Posterior cingulate gyrus (tissue), 11 donors: ENCODE measurements at regions not wholly inside any gene's neighbourhood (a gene's known extent, or its start where the extent isn't known, plus 50 kb on each side); places are given as distances from the start of the nearest gene placed in this dataset.
"Not testable (repeated sequence)": the region's sequence is repeated elsewhere in the genome, so short reads cannot be mapped to it uniquely, and the experiment has no call there.

Experiments used
- DNase-seq, 10 donors: peaks; one replicate each; pipeline versions ENCODE4 v3.0.0 to v3.0.0-alpha.2; 2020 to 2021; ENCODE audit warnings: mixed read lengths in 3 of 10
- intact Hi-C: fragments of 100-400 bp; cut with DNase I; formaldehyde crosslinking; loops from one replicate; pipeline ENCODE4 v1.15.1; 2023

GRCh38 chr11:101299210-101299609 lies 169.6 kb upstream of the PGR start:
- intact Hi-C loops: no loop called here
- no peak for DNase-seq

- intact Hi-C loops: no loop called here
- DNase-seq: no peak
Measured at GRCh38 chr11:101296896-101297295, 167.3 kb upstream of the PGR start.

- intact Hi-C loops: no loop called here
- DNase-seq: no peak
Measured at GRCh38 chr11:101292661-101293240, 163.1 kb upstream of the PGR start.

- no peak for DNase-seq
- intact Hi-C loops: no loop called here
Measured at GRCh38 chr11:101291279-101291678, 161.7 kb upstream of the PGR start.

GRCh38 chr11:101288392-101288791 lies 158.8 kb upstream of the PGR start:
- no peak for DNase-seq
- intact Hi-C loops: no loop called here

- intact Hi-C loops: no loop called here
- DNase-seq: no peak
Measured at GRCh38 chr11:101279728-101280127, 150.1 kb upstream of the PGR start.

- no peak for DNase-seq
Measured at GRCh38 chr11:101278286-101278685, 148.7 kb upstream of the PGR start.

GRCh38 chr11:101277036-101277435 lies 147.4 kb upstream of the PGR start:
- intact Hi-C loops: no loop called here
- DNase-seq: no peak

More at GRCh38 chr11:101278286-101278685, 148.7 kb upstream of the PGR start:
- intact Hi-C loops: no loop called here

GRCh38 chr11:101269990-101270660 lies 140.5 kb upstream of the PGR start:
- intact Hi-C loops: no loop called here
- no peak for DNase-seq

GRCh38 chr11:101269390-101269789 lies 139.8 kb upstream of the PGR start:
- peak in 1 of 10 donors; percentile 55 for DNase-seq
- intact Hi-C loops: no loop called here

- intact Hi-C loops: no loop called here
- no peak for DNase-seq
Measured at GRCh38 chr11:101267654-101268053, 138.0 kb upstream of the PGR start.

GRCh38 chr11:101264306-101264705 lies 134.7 kb upstream of the PGR start:
- intact Hi-C loops: no loop called here
- no peak for DNase-seq

GRCh38 chr11:101262995-101263394 lies 133.4 kb upstream of the PGR start:
- DNase-seq: no peak
- intact Hi-C loops: no loop called here

- intact Hi-C loops: no loop called here
- no peak for DNase-seq
Measured at GRCh38 chr11:101262258-101262657, 132.6 kb upstream of the PGR start.

GRCh38 chr11:101255036-101255435 lies 125.4 kb upstream of the PGR start:
- DNase-seq: no peak
- intact Hi-C loops: no loop called here

GRCh38 chr11:101254037-101254436 lies 124.4 kb upstream of the PGR start:
- intact Hi-C loops: no loop called here

GRCh38 chr11:101245635-101246034 lies 116.0 kb upstream of the PGR start:
- DNase-seq, intact Hi-C loops: not testable (repeated sequence)

More at GRCh38 chr11:101254037-101254436, 124.4 kb upstream of the PGR start:
- DNase-seq: no peak

- DNase-seq, intact Hi-C loops: not testable (repeated sequence)
Measured at GRCh38 chr11:101245081-101245480, 115.5 kb upstream of the PGR start.

- intact Hi-C loops: no loop called here
- DNase-seq: peak in 2 of 10 donors; percentile 73 to 83
Measured at GRCh38 chr11:101241160-101241795, 111.7 kb upstream of the PGR start.

GRCh38 chr11:101231207-101231834 lies 101.7 kb upstream of the PGR start:
- DNase-seq: peak in 1 of 10 donors; percentile 79
- intact Hi-C loops: not testable (repeated sequence)

- intact Hi-C loops: no loop called here
- DNase-seq: no peak
Measured at GRCh38 chr11:101226617-101227016, 97.0 kb upstream of the PGR start.
